HG03457 (cell line): ENCODE measurements at regions not wholly inside any gene's neighbourhood (a gene's known extent, or its start where the extent isn't known, plus 50 kb on each side); places are given as distances from the start of the nearest gene placed in this dataset.
"Not testable (repeated sequence)": the region's sequence is repeated elsewhere in the genome, so short reads cannot be mapped to it uniquely, and the experiment has no call there.

Experiments used
- ATAC-seq: cut with Tn5 transposase; IDR thresholded peaks from one replicate; pipeline ENCODE4 v1.9.1; 2021; ENCODE audit warnings: moderate number of reproducible peaks; ENCODE audit not compliant: unreplicated experiment

DNA sequence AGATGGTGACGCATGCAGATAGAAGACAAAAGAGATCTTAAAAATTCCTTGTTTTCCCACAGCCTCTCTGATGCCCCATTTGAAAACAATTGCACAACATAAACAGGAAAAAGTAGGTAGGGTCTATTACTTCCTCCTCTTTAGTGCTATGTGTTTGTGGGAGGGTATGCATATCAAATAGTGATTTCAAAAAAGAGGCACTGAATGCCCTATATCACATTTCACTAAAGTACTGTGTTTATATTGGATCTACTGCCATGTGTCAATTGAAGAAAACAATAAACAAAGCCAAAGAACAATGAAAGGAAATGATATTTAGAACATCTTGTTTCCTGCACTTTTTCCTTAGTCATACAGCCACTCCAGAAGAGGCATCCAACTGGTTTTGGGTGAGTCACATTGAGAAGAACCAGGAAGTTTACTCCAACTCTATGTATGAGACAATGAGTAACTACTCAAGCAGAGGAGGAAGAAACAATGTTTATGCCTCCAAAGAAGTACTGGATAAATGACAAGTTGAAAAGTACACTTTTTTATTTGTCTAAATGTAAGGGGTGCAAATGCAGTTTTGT, 583.6 kb downstream of the FBXO15 start:
- ATAC-seq: no peak

- ATAC-seq: no peak
Measured at GRCh38 chr18:73563345-73563744, 584.3 kb downstream of the FBXO15 start.

DNA sequence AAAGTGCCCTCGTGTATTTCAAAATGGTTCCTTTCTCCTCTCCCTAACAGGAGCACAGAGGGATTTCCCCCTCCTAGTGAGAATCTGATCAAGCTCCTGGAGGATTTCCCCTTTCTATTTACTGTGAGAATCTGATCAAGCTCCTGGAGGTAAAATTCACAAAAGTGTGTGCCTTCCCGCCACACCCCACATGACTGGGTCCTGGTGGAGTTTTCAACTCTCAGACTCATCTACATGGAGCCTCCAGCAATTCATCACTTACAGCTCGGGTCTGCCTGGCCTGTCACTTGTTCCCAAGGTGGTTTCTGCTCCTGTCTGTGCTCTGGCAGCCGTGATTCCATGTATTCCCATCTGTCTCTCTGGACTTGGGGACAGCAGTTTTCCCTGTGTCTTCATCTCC, 590.7 kb downstream of the FBXO15 start:
- no peak for ATAC-seq

- ATAC-seq: no peak
Measured at GRCh38 chr18:73552171-73552570, 595.5 kb downstream of the FBXO15 start.

DNA sequence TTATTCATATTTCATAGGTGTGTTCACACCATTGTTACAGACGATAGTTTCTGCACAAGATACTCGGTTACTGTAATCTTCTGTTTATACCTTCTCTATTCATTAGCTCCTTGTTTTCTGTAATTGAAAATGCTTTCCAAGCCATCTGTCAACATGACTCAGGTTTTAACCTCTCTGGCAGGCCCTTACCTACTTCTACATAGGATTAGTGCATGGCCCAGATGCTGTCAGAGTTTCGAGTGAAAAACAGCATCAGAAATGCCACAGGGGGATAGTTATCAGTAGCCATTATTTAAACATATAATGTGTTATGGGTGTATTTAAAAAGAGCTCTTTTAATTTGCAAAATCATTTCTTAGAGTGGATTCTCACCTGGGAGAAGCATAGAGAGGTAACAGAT, 596.4 kb downstream of the FBXO15 start:
- ATAC-seq: no peak

- ATAC-seq: no peak
Measured at GRCh38 chr18:73549236-73549635, 598.4 kb downstream of the FBXO15 start.

- no peak for ATAC-seq
Measured at GRCh38 chr18:73545472-73545871, 602.2 kb downstream of the FBXO15 start.

DNA sequence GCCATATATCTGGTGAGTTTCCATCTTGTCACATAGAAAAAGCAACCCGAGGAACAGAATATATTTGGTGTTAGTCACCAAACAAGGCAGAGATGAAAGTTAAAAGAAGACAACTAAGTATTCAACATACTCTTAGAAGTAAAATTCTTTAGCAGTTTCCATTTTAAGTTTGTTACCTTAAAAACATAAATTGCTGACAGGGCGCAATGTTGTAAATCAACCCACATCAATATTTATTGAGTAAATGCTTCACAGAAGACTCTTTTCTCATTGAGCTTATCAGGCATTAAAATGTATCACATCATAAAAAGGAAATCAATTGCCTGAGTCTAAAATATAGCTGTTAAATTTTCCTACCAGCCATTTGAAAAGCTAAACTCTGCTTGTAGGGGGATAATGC, 603.0 kb downstream of the FBXO15 start:
- no peak for ATAC-seq

- ATAC-seq: no peak
Measured at GRCh38 chr18:73544032-73544431, 603.6 kb downstream of the FBXO15 start.

- ATAC-seq: no peak
Measured at GRCh38 chr18:73535990-73536389, 611.6 kb downstream of the FBXO15 start.

- ATAC-seq: no peak
Measured at GRCh38 chr18:73535189-73535588, 612.4 kb downstream of the FBXO15 start.

DNA sequence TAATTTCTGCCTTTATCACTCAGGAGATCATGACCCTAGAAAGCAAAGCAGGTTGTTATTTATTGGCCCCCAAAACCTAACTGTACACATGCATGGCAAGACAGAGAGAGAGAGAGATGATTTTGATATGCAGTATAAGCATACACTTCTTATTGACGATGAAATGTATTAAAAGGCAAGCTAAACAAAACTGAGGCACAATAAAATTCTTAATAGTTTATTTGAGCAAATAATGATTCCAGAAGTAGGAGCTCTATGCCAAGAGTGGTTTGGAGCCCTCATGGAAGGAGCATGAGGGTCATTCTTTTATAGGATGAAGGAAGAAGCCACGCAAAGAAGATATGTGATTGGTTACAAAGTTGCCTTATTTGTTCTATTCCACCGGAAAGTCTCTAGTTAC, 616.0 kb downstream of the FBXO15 start:
- ATAC-seq: no peak

DNA sequence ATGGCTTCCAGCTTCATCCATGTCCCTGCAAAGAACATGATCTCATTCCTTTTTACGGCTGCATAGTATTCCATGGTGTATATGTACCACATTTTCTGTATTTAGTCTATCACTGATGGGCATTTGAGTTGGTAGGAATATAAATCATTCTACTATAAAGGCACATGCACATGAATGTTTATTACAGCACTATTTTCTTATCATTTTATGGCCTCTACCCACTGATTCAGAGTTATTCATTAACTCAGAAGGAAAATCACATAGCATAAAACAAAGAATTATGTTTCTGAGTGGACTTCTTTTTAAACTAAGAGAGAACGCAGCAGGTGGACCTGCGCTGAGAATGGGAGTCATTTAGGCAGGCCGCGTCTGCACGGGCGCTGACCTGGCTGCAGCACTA, 619.6 kb downstream of the FBXO15 start:
- ATAC-seq: no peak

- ATAC-seq: no peak
Measured at GRCh38 chr18:73520229-73520628, 627.4 kb downstream of the FBXO15 start.

DNA sequence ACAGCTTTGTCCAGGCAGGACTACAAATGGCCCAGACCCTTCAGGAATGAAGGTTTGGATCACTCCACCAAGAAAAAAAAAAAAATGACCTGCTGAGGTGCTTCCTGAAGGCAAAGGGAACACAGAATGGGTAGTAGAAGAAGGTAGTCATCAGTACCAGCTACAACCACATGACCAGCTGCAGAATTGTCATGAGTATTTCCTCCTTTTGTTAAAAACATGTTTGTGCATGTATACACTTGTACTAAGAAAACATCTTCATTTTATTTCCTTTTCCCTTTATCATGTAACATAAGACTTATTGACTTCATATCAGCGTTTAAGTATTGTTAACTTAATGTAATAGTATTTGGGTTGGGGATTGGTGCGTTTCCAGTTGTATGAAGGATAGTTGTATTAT, 631.6 kb downstream of the FBXO15 start:
- ATAC-seq: not testable (repeated sequence)

GRCh38 chr18:73514449-73514848, 633.2 kb downstream of the FBXO15 start:
- ATAC-seq: no peak

- ATAC-seq: no peak
Measured at GRCh38 chr18:73511771-73512503, 635.7 kb downstream of the FBXO15 start.

DNA sequence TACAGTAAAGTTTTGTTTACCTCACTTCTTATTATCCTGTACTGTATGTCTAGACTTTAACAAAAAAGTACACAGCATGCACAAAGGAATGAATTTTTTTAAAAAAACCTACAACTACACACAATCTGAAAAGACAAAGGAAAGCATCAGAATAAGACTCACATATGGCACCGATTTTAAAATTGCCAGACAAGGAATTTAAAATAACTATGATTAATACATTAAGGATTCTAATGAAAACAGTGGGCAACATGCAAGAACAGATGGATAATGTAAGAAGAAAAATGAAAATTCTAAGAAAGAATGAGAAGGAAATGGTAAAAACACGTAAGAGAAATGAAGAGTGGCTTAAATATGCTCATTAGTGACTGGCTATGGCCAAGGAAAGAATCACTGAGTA, 638.2 kb downstream of the FBXO15 start:
- ATAC-seq: no peak

GRCh38 chr18:73503326-73503725, 635.5 kb upstream of the NETO1 start:
- ATAC-seq: no peak

DNA sequence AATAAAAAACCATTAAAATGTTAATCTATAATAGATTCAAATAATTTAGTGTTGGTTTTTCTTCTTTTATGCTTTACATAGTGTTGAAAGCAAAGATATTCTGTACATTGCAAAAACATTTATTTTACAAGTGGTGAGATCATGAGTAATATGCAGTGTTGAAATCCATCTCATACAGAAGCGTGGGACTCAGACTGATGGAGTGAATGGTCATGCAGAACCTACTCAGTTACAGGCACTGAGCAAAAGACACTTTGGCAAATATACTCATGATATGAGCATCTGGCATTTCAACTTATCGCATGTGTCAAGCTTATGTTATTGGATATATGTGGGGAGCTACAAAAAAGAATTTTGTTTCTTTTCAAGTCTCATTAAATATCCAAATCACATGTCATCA, 620.2 kb upstream of the NETO1 start:
- no peak for ATAC-seq

DNA sequence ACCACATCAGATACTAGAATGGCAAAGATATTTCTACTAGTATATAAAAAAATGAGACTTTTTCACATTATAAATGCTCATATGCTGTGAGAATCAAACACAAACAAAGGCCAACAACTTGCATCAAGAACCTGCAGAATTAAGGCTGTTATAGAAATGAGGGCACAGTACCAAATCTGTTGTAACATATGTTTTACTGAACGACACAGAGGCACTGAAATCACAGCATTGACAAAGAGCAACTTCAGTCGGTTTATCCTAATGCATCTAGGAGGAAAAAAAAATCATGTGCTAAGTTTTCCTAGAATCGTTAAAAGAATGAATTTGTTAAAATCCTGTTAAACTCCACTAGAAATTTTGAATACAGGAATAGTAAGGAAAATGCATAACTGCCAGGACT, 617.4 kb upstream of the NETO1 start:
- ATAC-seq: no peak

- ATAC-seq: no peak
Measured at GRCh38 chr18:73482901-73483300, 615.1 kb upstream of the NETO1 start.

GRCh38 chr18:73479477-73479876, 611.7 kb upstream of the NETO1 start:
- ATAC-seq: no peak
